ENCODE measurements at regions not wholly inside any gene's neighbourhood (a gene's known extent, or its start where the extent isn't known, plus 50 kb on each side); places are given as distances from the start of the nearest gene placed in this dataset.

- TF ChIP-seq, protein P1, sequence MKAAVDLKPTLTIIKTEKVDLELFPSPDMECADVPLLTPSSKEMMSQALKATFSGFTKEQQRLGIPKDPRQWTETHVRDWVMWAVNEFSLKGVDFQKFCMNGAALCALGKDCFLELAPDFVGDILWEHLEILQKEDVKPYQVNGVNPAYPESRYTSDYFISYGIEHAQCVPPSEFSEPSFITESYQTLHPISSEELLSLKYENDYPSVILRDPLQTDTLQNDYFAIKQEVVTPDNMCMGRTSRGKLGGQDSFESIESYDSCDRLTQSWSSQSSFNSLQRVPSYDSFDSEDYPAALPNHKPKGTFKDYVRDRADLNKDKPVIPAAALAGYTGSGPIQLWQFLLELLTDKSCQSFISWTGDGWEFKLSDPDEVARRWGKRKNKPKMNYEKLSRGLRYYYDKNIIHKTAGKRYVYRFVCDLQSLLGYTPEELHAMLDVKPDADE (IDR thresholded peaks at IDR 0.05), result no peak
Measured at GRCh38 chr2:16746329-16746728, 80.7 kb upstream of the CYRIA start (continued).

GRCh38 chr2:16745466-16745865, 79.8 kb upstream of the CYRIA start:
- Histone ChIP-seq H3K27me3 (ENCODE audit: insufficient read depth) (no peaks in the 10 kb centered on the region), H3K27ac (ENCODE audit: low read depth) (no peak overlapping the region), H3F3A (replicated peaks; ENCODE audit: low read depth) (no peaks in the 10 kb centered on the region), H3K4me3 (no peak overlapping the region), H3K4me1 (ENCODE audit: insufficient read depth) (no peaks in the 10 kb centered on the region), H3K36me3 (ENCODE audit: insufficient read depth) (no peaks in the 10 kb centered on the region), H3K9me2 (ENCODE audit: insufficient read depth) (peaks cover 14% of the 10 kb centered on the region; the same call in 1 of the 2 replicates), H4K20me1 (replicated peaks; ENCODE audit: insufficient read depth) (no peaks in the 10 kb centered on the region), H3K79me2 (replicated peaks; ENCODE audit: insufficient read depth) (no peaks in the 10 kb centered on the region), H3K4me2 (no peak overlapping the region), H2AFZ (no peak overlapping the region)
- no peak overlapping the region for H3K4me3 Mint-ChIP-seq
- no peak for ATAC-seq
- H3K27ac Mint-ChIP-seq, result no peak overlapping the region
- DNase-seq (ENCODE audit: low spot score), result no peak
- H3K4me1 Mint-ChIP-seq, result no peaks in the 10 kb centered on the region
- no peaks in the 10 kb centered on the region for H3K27me3 Mint-ChIP-seq (ENCODE audit: insufficient read depth, low read depth, poor library complexity)
- TF ChIP-seq ZNF114 (CRISPR knock-in tag; IDR thresholded peaks at IDR 0.05) (no peak), CREB1 (CRISPR knock-in tag; IDR thresholded peaks at IDR 0.05; ENCODE audit: low read depth) (no peak), JUNB (IDR thresholded peaks at IDR 0.05; ENCODE audit: unreplicated experiment) (no peak), NANOG (IDR thresholded peaks at IDR 0.05; ENCODE audit: borderline replicate concordance) (no peak), STAT1 (IDR thresholded peaks at IDR 0.05; ENCODE audit: unreplicated experiment) (no peak)
- TF ChIP-seq, protein P1 (IDR thresholded peaks at IDR 0.05), result no peak
- H3K9me3 Mint-ChIP-seq, result no peaks in the 10 kb centered on the region; the same call in 2 of the 3 replicates
- no peaks in the 10 kb centered on the region for H3K36me3 Mint-ChIP-seq (ENCODE audit: low read depth)

- H3K27me3 ChIP-seq (ENCODE audit: insufficient read depth), result no peaks in the 10 kb centered on the region
- peaks cover 13% of the 10 kb centered on the region; the same call in 1 of the 2 replicates for H3K9me2 ChIP-seq (ENCODE audit: insufficient read depth)
- no peaks in the 10 kb centered on the region for H3K79me2 ChIP-seq (replicated peaks; ENCODE audit: insufficient read depth)
- Mint-ChIP-seq H3K4me1 (no peaks in the 10 kb centered on the region), H3K4me3 (no peak overlapping the region), H3K27me3 (ENCODE audit: insufficient read depth, low read depth, poor library complexity) (no peaks in the 10 kb centered on the region), H3K9me3 (no peaks in the 10 kb centered on the region; the same call in 2 of the 3 replicates), H3K36me3 (ENCODE audit: low read depth) (no peaks in the 10 kb centered on the region), H3K27ac (no peak overlapping the region)
- no peak overlapping the region for H3K4me2 ChIP-seq
- no peaks in the 10 kb centered on the region for H3K4me1 ChIP-seq (ENCODE audit: insufficient read depth)
- H3K27ac ChIP-seq (ENCODE audit: low read depth), result no peak overlapping the region
- H4K20me1 ChIP-seq (replicated peaks; ENCODE audit: insufficient read depth), result no peaks in the 10 kb centered on the region
- H3K4me3 ChIP-seq, result no peak overlapping the region
- no peak overlapping the region for H2AFZ ChIP-seq
- H3F3A ChIP-seq (replicated peaks; ENCODE audit: low read depth), result no peaks in the 10 kb centered on the region
- no peak for DNase-seq (ENCODE audit: low spot score)
- no peaks in the 10 kb centered on the region for H3K36me3 ChIP-seq (ENCODE audit: insufficient read depth)
- no peak for ATAC-seq
- TF ChIP-seq CREB1 (CRISPR knock-in tag; IDR thresholded peaks at IDR 0.05; ENCODE audit: low read depth) (no peak), POLR2AphosphoS5 (IDR thresholded peaks at IDR 0.05; ENCODE audit: low read depth) (no peak), CTCF (conservative IDR thresholded peaks at IDR 0.05; ENCODE audit: low read depth in 2 of 2) (no peak), JUNB (IDR thresholded peaks at IDR 0.05; ENCODE audit: unreplicated experiment) (no peak), ZNF331 (CRISPR knock-in tag; IDR thresholded peaks at IDR 0.05; ENCODE audit: low read depth) (no peak), EZH2 (IDR thresholded peaks at IDR 0.05; ENCODE audit: low read depth, unreplicated experiment) (no peak)
- TF ChIP-seq, protein P2, sequence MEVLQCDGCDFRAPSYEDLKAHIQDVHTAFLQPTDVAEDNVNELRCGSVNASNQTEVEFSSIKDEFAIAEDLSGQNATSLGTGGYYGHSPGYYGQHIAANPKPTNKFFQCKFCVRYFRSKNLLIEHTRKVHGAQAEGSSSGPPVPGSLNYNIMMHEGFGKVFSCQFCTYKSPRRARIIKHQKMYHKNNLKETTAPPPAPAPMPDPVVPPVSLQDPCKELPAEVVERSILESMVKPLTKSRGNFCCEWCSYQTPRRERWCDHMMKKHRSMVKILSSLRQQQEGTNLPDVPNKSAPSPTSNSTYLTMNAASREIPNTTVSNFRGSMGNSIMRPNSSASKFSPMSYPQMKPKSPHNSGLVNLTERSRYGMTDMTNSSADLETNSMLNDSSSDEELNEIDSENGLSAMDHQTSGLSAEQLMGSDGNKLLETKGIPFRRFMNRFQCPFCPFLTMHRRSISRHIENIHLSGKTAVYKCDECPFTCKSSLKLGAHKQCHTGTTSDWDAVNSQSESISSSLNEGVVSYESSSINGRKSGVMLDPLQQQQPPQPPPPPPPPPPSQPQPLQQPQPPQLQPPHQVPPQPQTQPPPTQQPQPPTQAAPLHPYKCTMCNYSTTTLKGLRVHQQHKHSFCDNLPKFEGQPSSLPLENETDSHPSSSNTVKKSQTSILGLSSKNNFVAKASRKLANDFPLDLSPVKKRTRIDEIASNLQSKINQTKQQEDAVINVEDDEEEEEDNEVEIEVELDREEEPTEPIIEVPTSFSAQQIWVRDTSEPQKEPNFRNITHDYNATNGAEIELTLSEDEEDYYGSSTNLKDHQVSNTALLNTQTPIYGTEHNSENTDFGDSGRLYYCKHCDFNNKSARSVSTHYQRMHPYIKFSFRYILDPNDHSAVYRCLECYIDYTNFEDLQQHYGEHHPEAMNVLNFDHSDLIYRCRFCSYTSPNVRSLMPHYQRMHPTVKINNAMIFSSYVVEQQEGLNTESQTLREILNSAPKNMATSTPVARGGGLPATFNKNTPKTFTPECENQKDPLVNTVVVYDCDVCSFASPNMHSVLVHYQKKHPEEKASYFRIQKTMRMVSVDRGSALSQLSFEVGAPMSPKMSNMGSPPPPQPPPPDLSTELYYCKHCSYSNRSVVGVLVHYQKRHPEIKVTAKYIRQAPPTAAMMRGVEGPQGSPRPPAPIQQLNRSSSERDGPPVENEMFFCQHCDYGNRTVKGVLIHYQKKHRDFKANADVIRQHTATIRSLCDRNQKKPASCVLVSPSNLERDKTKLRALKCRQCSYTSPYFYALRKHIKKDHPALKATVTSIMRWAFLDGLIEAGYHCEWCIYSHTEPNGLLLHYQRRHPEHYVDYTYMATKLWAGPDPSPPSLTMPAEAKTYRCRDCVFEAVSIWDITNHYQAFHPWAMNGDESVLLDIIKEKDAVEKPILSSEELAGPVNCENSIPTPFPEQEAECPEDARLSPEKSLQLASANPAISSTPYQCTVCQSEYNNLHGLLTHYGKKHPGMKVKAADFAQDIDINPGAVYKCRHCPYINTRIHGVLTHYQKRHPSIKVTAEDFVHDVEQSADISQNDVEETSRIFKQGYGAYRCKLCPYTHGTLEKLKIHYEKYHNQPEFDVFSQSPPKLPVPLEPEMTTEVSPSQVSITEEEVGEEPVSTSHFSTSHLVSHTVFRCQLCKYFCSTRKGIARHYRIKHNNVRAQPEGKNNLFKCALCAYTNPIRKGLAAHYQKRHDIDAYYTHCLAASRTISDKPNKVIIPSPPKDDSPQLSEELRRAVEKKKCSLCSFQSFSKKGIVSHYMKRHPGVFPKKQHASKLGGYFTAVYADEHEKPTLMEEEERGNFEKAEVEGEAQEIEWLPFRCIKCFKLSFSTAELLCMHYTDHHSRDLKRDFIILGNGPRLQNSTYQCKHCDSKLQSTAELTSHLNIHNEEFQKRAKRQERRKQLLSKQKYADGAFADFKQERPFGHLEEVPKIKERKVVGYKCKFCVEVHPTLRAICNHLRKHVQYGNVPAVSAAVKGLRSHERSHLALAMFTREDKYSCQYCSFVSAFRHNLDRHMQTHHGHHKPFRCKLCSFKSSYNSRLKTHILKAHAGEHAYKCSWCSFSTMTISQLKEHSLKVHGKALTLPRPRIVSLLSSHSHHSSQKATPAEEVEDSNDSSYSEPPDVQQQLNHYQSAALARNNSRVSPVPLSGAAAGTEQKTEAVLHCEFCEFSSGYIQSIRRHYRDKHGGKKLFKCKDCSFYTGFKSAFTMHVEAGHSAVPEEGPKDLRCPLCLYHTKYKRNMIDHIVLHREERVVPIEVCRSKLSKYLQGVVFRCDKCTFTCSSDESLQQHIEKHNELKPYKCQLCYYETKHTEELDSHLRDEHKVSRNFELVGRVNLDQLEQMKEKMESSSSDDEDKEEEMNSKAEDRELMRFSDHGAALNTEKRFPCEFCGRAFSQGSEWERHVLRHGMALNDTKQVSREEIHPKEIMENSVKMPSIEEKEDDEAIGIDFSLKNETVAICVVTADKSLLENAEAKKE (CRISPR knock-in tag; IDR thresholded peaks at IDR 0.05), result no peak
Measured at GRCh38 chr2:16744521-16744920, 78.9 kb upstream of the CYRIA start.

Data from GM23338 (cell line).